Inflammatory macrophage treated with lipopolysaccharide for 1 hour (primary cell): ENCODE measurements at regions not wholly inside any gene's neighbourhood (a gene's known extent, or its start where the extent isn't known, plus 50 kb on each side); places are given as distances from the start of the nearest gene placed in this dataset.
"Not testable (repeated sequence)": the region's sequence is repeated elsewhere in the genome, so short reads cannot be mapped to it uniquely, and the experiment has no call there.

Experiments
- DNase-seq, 2 donors: peaks; one replicate each; pipeline ENCODE4 v3.0.0-alpha.2; 2020 to 2022

- peak; percentile 93 to 99 for DNase-seq
Observed at GRCh38 chr12:4153343-4153892, 120.1 kb upstream of the CCND2 start.

- no peak for DNase-seq
Observed at GRCh38 chr12:4152145-4152795, 121.3 kb upstream of the CCND2 start.

GRCh38 chr12:4151362-4152121 is 122.0 kb upstream of the CCND2 start:
- no peak for DNase-seq

- DNase-seq: not testable (repeated sequence)
Observed at GRCh38 chr12:4150355-4150754, 123.2 kb upstream of the CCND2 start.

- DNase-seq: peak; percentile 89 to 93
Observed at GRCh38 chr12:4148418-4149056, 125.0 kb upstream of the CCND2 start.

- peak; percentile 89 to 90 for DNase-seq
Observed at GRCh38 chr12:4147031-4147481, 126.5 kb upstream of the CCND2 start.

- no peak for DNase-seq
Observed at GRCh38 chr12:4145990-4146859, 127.3 kb upstream of the CCND2 start.

GRCh38 chr12:4144676-4145075 is 128.9 kb upstream of the CCND2 start:
- no peak for DNase-seq

GRCh38 chr12:4143896-4144295 is 129.7 kb upstream of the CCND2 start:
- no peak for DNase-seq

- no peak for DNase-seq
Observed at GRCh38 chr12:4141348-4142270, 132.0 kb upstream of the CCND2 start.

GRCh38 chr12:4140581-4141301 is 132.8 kb upstream of the CCND2 start:
- DNase-seq: no peak

- DNase-seq: no peak
Observed at GRCh38 chr12:4139191-4139590, 134.4 kb upstream of the CCND2 start.

- DNase-seq: not testable (repeated sequence)
Observed at GRCh38 chr12:4138532-4138931, 135.0 kb upstream of the CCND2 start.

- DNase-seq: no peak
Observed at GRCh38 chr12:4138051-4138450, 135.5 kb upstream of the CCND2 start.

- no peak for DNase-seq
Observed at GRCh38 chr12:4137441-4137840, 136.1 kb upstream of the CCND2 start.

- DNase-seq: peak; percentile 36 to 45
Observed at GRCh38 chr12:4137015-4137414, 136.5 kb upstream of the CCND2 start.

GRCh38 chr12:4135919-4136605 is 137.5 kb upstream of the CCND2 start:
- DNase-seq: peak; percentile 87

GRCh38 chr12:4134448-4135263 is 138.9 kb upstream of the CCND2 start:
- no peak for DNase-seq
